ENCODE measurements at regions not wholly inside any gene's neighbourhood (a gene's known extent, or its start where the extent isn't known, plus 50 kb on each side); places are given as distances from the start of the nearest gene placed in this dataset.
"Not testable (repeated sequence)": the region's sequence is repeated elsewhere in the genome, so short reads cannot be mapped to it uniquely, and the experiment has no call there.

DNA sequence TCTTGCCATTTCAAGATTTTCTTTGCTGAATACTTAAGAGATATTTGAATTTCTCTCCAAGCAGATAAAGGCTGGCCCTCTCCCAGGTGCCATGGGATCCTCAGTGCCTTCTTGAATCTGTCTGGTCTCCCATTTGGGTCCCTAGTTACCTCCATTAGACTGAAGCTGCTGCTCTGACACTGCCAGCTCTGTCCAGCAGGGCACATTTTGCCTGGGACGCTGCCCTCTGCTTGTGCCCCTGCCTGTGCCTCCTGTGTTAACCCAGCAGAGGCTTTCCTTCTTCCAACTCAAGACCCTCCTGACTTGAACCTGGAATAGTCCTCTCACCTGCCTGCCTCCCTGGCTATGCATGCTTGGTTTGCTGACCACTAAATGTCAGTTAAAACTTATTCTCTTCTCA, 406.3 kb downstream of the BUD13 start:
- Histone ChIP-seq H3K9me3 (ENCODE audit: control insufficient read depth, insufficient read depth, low read length) (no peaks in the 10 kb centered on the region), H3K36me3 (ENCODE audit: control insufficient read depth, low read length) (no peaks in the 10 kb centered on the region), H3K4me2 (ENCODE audit: low read length) (no peak overlapping the region), H3K27ac (ENCODE audit: low read depth, low read length) (no peak overlapping the region), H3K79me2 (ENCODE audit: control insufficient read depth, low read length) (no peaks in the 10 kb centered on the region), H3K9me2 (replicated peaks; ENCODE audit: control insufficient read depth, low read length) (no peaks in the 10 kb centered on the region), H3K27me3 (ENCODE audit: control insufficient read depth, low read length) (peaks cover 8% of the 10 kb centered on the region), H3F3A (ENCODE audit: control insufficient read depth, insufficient read depth) (no peaks in the 10 kb centered on the region), H3K4me1 (ENCODE audit: control insufficient read depth, low read length) (peaks cover 17% of the 10 kb centered on the region), H4K20me1 (ENCODE audit: control insufficient read depth, insufficient read depth, low read depth, low read length) (no peaks in the 10 kb centered on the region), H3K4me3 (ENCODE audit: low read length) (no peak overlapping the region)
- TF ChIP-seq, protein P1, sequence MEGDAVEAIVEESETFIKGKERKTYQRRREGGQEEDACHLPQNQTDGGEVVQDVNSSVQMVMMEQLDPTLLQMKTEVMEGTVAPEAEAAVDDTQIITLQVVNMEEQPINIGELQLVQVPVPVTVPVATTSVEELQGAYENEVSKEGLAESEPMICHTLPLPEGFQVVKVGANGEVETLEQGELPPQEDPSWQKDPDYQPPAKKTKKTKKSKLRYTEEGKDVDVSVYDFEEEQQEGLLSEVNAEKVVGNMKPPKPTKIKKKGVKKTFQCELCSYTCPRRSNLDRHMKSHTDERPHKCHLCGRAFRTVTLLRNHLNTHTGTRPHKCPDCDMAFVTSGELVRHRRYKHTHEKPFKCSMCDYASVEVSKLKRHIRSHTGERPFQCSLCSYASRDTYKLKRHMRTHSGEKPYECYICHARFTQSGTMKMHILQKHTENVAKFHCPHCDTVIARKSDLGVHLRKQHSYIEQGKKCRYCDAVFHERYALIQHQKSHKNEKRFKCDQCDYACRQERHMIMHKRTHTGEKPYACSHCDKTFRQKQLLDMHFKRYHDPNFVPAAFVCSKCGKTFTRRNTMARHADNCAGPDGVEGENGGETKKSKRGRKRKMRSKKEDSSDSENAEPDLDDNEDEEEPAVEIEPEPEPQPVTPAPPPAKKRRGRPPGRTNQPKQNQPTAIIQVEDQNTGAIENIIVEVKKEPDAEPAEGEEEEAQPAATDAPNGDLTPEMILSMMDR (IDR thresholded peaks at IDR 0.05; ENCODE audit: low read depth, low read length, poor library complexity, severe bottlenecking) = no peak
- TF ChIP-seq EZH2phosphoT487 (IDR thresholded peaks at IDR 0.05; ENCODE audit: borderline replicate concordance, low read length) = no peak

DNA sequence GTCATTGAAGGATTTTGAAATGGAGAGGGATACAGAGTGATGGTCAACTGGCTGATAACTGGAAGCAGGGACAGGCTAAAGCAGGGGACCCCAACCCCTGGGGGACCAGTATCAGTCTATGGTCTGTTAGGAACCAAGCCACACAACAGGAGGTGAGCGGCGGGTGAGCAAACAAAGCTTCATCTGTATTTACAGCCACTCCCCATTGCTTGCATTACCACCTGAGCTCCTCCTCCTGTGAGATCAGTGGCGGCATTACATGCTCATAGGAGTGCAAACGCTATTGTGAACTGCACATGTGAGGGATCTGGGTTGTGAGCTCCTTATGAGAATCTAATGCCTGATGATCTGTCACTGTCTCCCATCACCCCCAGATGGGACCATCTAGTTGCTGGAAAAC, 407.9 kb downstream of the BUD13 start:
- not testable (repeated sequence) for H4K20me1 ChIP-seq (ENCODE audit: control insufficient read depth, insufficient read depth, low read depth, low read length); H3K36me3 ChIP-seq (ENCODE audit: control insufficient read depth, low read length); H3K79me2 ChIP-seq (ENCODE audit: control insufficient read depth, low read length); H3K9me2 ChIP-seq (replicated peaks; ENCODE audit: control insufficient read depth, low read length); H3F3A ChIP-seq (ENCODE audit: control insufficient read depth, insufficient read depth); H3K9me3 ChIP-seq (ENCODE audit: control insufficient read depth, insufficient read depth, low read length)
- peak overlapping the region; percentile 35 for H3K27ac ChIP-seq (ENCODE audit: low read depth, low read length)
- peak overlapping the region; percentile 51 for H3K4me2 ChIP-seq (ENCODE audit: low read length)
- H3K27me3 ChIP-seq (ENCODE audit: control insufficient read depth, low read length) = peaks cover 15% of the 10 kb centered on the region
- H3K4me1 ChIP-seq (ENCODE audit: control insufficient read depth, low read length) = peaks cover 17% of the 10 kb centered on the region
- peak overlapping the region; percentile 29; the same call in 1 of the 2 replicates for H3K4me3 ChIP-seq (ENCODE audit: low read length)

DNA sequence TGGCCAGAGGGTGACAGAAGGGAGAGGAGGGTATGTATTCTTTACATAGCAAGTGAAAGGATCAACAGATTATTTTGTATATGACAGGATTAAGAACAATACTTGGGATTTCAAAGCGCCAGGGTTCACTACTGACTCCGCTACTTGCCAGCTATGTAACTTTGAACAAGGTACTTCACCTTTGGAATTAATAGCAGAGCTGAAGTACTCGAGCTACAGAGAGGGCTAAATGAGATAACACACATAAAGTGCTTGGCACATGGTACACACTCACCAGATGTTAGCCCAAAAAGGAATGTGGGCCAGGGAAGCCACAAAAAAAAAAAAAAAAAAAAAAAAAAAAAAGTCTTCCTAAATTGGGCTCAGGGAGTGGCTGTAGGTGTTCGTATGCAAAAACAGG, 408.4 kb downstream of the BUD13 start:
- H3K9me2 ChIP-seq (replicated peaks; ENCODE audit: control insufficient read depth, low read length) = no peaks in the 10 kb centered on the region
- H3K9me3 ChIP-seq (ENCODE audit: control insufficient read depth, insufficient read depth, low read length) = no peaks in the 10 kb centered on the region
- H3K79me2 ChIP-seq (ENCODE audit: control insufficient read depth, low read length) = no peaks in the 10 kb centered on the region
- no peaks in the 10 kb centered on the region for H4K20me1 ChIP-seq (ENCODE audit: control insufficient read depth, insufficient read depth, low read depth, low read length)
- H3F3A ChIP-seq (ENCODE audit: control insufficient read depth, insufficient read depth) = no peaks in the 10 kb centered on the region
- peak overlapping the region; percentile 51 for H3K4me2 ChIP-seq (ENCODE audit: low read length)
- H3K27me3 ChIP-seq (ENCODE audit: control insufficient read depth, low read length) = peaks cover 15% of the 10 kb centered on the region
- H3K4me1 ChIP-seq (ENCODE audit: control insufficient read depth, low read length) = peaks cover 17% of the 10 kb centered on the region
- H3K27ac ChIP-seq (ENCODE audit: low read depth, low read length) = no peak overlapping the region
- no peak overlapping the region for H3K4me3 ChIP-seq (ENCODE audit: low read length)
- H3K36me3 ChIP-seq (ENCODE audit: control insufficient read depth, low read length) = no peaks in the 10 kb centered on the region
- TF ChIP-seq, protein P1 (IDR thresholded peaks at IDR 0.05; ENCODE audit: low read depth, low read length, poor library complexity, severe bottlenecking) = no peak
- TF ChIP-seq EZH2phosphoT487 (IDR thresholded peaks at IDR 0.05; ENCODE audit: borderline replicate concordance, low read length) = no peak

DNA sequence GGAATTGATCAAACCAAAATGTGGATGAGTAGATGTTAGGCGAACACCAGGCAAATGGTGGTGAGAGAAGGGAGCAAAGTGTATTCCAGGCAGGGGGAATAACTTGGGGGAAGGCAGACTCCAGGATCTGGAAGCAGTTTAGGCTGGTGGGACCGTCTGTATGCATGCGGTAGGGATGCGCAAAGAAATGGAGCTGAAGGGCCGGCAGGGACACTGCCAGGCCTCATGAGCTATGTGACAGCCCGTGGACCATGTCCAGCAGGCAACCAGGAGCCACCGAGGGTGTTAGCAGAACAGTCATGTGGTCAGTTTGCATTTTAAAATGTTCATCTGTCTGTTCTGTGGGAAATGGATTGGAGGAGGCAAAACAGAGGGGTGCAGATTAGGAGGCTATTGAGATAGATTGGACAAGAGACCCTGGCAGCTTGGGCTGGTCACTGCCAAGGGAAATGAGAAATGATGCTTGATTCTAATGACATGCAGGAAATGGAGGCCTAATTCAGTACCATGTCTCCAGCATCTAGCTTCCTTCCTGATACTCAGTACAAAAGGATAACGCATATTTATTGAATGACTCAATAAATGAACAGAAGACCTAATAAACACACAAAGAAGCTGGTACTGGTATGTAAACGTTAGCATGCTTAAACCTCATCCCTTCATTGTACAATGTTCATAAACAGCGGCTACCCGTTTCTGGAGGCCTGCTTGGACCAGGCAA, 412.4 kb downstream of the BUD13 start:
- Histone ChIP-seq H3K27ac (ENCODE audit: low read depth, low read length) (no peak overlapping the region), H3K4me2 (ENCODE audit: low read length) (no peak overlapping the region), H3K36me3 (ENCODE audit: control insufficient read depth, low read length) (no peaks in the 10 kb centered on the region), H3F3A (ENCODE audit: control insufficient read depth, insufficient read depth) (no peaks in the 10 kb centered on the region), H3K27me3 (ENCODE audit: control insufficient read depth, low read length) (peaks cover 18% of the 10 kb centered on the region), H4K20me1 (ENCODE audit: control insufficient read depth, insufficient read depth, low read depth, low read length) (no peaks in the 10 kb centered on the region), H3K9me2 (replicated peaks; ENCODE audit: control insufficient read depth, low read length) (no peaks in the 10 kb centered on the region), H3K4me1 (ENCODE audit: control insufficient read depth, low read length) (peaks cover 16% of the 10 kb centered on the region), H3K4me3 (ENCODE audit: low read length) (no peak overlapping the region), H3K79me2 (ENCODE audit: control insufficient read depth, low read length) (no peaks in the 10 kb centered on the region), H3K9me3 (ENCODE audit: control insufficient read depth, insufficient read depth, low read length) (no peaks in the 10 kb centered on the region)
- no peak for TF ChIP-seq EZH2phosphoT487 (IDR thresholded peaks at IDR 0.05; ENCODE audit: borderline replicate concordance, low read length)
- TF ChIP-seq, protein P1 (IDR thresholded peaks at IDR 0.05; ENCODE audit: low read depth, low read length, poor library complexity, severe bottlenecking) = no peak

All from DOHH2 (cell line).